Epidermal melanocyte (primary cell): ENCODE measurements at regions not wholly inside any gene's neighbourhood (a gene's known extent, or its start where the extent isn't known, plus 50 kb on each side); places are given as distances from the start of the nearest gene placed in this dataset.

Experiments
- DNase-seq: peaks from one replicate; pipeline ENCODE4 v3.0.0; 2011; ENCODE audit warnings: low spot score; ENCODE audit not compliant: insufficient read length

- no peak for DNase-seq
Measured at GRCh38 chr18:44128365-44128764, 552.3 kb upstream of the SETBP1 start.

DNA sequence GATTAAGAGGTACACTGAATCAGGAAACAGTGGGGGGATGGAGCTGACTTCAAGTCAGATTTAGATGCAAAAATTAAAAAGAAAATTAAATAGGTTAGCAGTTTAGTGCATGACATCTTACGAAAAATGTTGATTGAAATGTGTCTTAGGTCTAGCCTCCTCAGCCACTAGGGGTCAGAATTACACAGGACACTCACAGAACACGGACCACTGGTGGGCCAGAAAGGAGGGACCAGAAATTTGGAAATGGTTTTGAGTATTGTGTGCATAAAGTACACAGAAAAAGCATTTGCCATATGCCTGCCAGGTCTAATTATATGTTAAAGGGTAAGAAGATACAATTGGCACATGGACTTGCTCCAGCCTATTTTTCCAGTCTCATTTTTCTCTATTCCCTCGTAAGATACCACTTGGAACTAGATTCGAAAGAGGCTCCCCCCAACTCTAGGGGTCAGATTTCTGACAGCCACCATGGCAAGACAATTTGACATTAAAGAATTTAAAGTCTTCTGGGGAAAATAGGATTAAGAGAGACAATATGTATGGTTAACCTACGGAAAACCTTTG, 550.2 kb upstream of the SETBP1 start:
- peak; percentile 22 for DNase-seq

- no peak for DNase-seq
Measured at GRCh38 chr18:44133483-44133882, 547.2 kb upstream of the SETBP1 start.

DNA sequence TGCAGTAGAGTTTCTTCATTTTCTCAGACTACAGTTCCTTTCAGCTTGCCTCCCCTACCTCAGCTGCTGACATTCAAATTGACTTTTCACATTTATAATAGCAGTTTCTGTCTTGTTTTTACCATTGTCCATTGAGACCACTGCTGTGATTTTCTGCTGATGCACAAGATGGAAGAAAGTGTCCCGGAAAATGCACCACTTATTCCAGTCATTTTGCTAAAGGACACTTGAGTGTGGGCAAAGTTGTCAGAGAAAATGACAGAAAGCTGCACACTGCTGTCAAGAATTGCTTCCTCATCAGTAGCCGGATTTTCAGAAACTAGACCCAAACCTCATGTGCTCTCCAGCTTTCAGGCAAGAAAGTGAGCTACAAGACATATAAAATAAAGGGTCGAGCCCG, 546.2 kb upstream of the SETBP1 start:
- no peak for DNase-seq

GRCh38 chr18:44135741-44136140, 544.9 kb upstream of the SETBP1 start:
- DNase-seq, result no peak

GRCh38 chr18:44136326-44136725, 544.4 kb upstream of the SETBP1 start:
- no peak for DNase-seq

DNA sequence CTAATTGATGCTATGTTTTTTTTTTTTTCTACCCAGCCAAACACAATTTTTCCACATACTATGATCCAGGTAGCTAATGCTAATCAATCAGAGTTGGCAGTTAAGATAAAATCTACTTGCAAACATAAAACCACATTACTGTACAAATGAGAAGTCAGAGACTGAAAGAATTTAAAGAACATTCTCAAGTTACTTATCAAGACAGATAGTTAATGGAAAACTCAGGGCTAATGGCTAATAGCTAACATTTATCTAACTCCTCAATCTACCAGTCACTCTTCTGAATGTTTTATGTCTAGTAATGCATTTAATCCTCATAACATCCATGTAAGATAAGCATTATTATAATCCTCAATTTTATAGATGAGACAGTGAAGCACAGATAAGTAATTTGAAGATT, 537.6 kb upstream of the SETBP1 start:
- no peak for DNase-seq

GRCh38 chr18:44149706-44150105, 531.0 kb upstream of the SETBP1 start:
- DNase-seq, result peak; percentile 18

DNA sequence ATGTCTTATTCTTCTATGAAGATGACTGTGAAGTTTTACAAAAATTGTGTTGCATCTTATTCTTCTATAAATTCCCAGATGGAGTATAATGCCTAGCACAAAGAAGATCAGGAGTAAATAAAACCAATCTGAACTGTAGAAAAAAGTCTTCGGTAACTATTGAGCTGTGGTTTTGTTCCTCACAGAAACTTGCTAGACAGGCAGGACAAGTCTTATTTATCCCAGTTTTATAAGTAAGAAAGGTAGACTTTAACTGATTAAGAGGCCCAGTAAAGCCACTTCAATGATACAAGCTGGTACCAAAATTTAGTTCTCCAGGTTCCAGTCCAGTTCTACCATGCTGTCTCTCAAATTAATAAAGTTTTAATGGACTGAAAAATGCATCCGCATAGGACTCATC, 526.7 kb upstream of the SETBP1 start:
- DNase-seq, result no peak

DNA sequence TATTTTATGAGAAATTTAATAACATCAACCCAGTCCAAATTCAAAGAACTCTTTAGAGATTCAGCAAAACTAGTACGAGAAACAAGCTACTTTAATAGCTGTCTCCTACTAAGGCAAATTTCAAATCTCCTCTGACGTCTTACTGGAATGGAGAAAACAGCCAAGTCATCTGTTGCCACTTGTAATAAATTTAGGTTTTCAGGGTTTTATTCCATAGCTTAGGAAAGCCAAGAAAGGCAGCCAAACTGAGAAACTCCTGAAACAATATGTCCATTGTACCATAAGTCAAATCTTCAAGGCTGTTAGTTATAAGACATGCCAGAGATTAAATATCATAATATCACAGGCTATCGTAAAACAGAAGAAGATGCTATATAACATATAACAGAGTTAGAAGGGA, 524.6 kb upstream of the SETBP1 start:
- DNase-seq, result no peak

- no peak for DNase-seq
Measured at GRCh38 chr18:44156776-44157335, 523.8 kb upstream of the SETBP1 start.

GRCh38 chr18:44170208-44170880, 510.3 kb upstream of the SETBP1 start:
- DNase-seq, result no peak

DNA sequence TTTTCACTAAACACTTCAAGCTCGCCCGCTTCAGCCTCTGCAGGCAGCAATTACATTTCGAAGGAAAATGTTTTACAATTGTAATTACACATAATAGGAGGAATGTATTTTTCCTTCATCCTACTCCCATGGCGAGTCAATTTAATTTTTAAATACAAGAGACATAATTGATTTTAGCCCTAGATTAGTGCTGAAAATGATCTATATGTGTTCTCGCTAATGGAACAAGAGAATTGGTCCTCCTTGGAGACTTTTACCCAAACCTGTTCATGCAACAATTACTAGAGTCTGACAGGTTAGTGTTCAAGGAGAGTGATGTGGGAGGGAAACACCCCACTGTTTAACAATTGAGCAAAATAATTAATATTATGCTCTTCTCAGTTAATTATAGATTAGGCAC, 509.4 kb upstream of the SETBP1 start:
- DNase-seq, result no peak

DNA sequence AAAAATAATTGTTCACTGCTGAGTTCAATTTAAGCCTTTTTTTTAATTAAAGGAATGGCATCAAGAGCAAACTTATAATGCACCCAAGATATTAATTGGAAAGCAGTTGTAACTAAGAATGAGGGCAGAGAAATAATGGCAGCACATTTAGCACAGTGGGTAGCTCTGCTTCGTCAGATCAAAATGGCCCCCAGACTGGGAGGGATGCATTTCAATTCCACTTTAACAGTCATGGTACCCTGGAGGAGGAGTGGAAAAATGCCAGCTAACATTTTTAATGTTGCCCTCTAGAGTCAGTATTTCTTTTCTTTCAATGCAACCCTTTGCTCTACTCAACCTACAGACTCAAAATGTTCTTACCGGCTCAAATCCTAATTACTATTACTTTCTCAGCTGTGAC, 504.8 kb upstream of the SETBP1 start:
- DNase-seq, result no peak

DNA sequence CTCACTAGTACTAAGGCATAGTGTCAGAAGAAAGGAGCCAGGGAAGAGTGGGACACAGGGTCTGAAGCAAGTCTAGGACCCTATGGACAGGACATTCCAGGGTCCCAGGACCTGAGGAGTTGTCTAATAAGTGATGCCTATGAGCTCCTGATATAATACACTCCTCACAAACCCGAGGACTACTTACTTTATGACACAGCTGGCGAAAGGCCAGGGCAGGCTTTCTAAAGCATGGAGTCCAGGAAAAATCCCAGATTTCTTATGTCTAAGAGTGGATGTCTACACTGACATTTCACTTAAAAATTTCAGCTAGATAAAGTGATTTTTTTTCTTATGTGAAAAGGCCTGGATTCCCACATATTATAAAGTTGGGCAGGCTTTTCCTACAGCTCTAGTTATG, 502.2 kb upstream of the SETBP1 start:
- no peak for DNase-seq

GRCh38 chr18:44179693-44180092, 501.0 kb upstream of the SETBP1 start:
- no peak for DNase-seq

GRCh38 chr18:44180683-44181082, 500.0 kb upstream of the SETBP1 start:
- no peak for DNase-seq

DNA sequence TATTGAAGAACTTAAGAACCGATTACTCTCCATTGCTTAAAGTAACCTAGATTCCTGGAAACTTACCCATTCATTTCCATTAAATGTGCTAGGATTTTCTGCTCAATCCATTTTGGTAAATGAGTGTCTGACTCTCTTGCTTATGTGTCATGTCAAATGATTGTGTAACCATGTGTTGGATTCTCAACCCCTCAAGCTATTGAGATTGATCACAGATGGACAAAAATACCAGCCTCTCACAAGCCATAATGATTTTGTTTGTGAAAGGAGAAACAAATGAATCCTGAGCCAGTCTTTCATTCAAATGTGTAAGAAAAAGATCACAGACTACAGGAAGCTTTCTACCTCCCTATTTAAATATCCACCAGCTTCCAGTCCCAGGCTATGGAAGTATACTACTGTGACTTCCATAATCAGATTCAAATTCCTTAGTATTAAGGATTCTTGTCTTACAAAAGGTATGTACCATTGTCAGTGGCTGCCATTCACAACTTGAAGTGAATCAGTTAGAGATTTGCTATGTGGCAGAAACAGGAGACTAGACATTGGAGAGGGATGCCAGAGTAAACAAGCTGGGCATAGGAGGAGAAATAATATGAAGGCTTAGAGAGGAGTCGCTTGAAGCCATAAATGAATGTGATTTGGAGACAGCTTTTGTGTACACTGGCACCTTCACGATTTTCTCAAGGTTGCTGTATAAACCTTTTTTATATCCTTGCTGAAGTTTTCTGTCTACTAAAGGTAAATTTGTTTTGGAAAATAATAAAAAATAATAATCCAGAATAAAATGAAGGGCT, 498.5 kb upstream of the SETBP1 start:
- no peak for DNase-seq

DNA sequence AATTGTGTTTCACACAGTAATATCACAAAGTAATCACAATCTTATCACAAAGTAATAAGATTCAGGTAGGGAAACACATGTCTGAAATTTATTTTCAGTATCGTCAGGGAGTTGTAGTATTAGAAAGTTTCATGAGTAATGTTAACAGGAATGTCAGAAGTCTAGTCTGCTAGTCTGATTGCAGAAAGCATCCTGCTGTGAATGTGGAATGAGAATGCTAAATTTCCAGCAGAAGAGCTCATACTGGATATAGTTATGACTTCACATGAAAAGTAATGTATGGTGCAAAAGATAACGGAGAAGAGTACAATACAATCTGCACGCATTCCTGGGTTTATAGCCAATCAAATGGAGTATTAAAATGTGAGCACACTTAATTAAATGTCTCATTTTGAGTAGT, 494.7 kb upstream of the SETBP1 start:
- no peak for DNase-seq

DNA sequence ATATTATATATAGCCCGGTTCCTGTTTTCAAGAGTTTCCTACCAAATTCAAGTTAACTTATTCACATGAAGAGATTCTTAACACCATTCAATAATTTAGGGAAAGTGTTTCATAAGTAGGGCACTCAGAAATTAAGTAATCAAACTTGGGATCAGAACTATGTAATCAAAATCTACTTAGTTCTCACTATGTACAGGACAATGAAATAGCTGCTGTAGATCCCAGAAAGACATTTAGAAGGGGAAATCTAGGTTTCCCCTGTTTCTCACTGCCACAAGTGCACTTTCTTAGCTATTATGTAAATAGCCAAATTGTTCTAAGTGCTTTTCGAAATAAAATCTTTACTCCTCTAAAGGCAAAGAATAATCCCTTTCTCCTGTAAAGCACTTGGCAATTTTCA, 493.6 kb upstream of the SETBP1 start:
- DNase-seq, result no peak

DNA sequence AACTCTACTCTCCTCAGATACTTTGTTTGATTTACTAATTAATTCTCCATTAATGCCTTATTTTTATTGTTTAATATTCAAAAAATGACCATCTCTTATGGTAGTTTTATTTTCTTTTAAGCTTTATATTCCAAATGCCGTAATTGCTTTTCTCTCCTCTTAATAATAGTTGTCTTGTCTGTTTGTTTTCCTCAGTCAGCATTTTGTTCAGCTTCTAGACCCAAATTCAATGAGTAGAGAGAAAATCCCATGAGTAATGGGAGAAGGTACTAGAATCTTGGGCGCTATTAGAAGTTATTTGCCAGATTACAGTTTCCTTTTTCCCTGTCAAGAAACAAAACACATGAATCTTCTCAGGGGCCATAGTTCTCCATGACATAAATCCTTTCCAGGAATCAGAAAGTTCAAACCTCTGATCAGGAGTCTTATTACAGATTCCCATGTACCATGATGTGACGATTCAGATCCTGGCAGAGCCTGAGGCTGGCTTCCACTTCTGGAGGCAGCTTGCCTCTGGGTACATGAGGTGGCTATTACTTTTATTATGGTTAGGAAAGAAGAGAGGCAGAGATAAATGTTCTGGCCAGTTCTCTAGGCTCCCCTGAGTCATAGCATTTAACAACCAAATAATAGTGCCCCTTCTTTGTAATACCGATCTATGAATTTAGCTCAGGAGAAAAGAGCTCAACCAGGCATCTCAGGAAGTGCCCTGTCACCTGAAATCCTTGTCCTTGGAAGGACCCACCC, 485.1 kb upstream of the SETBP1 start:
- DNase-seq, result no peak
